H1 (cell line): ENCODE measurements at regions not wholly inside any gene's neighbourhood (a gene's known extent, or its start where the extent isn't known, plus 50 kb on each side); places are given as distances from the start of the nearest gene placed in this dataset.

Experiments
- CTCF ChIA-PET: fragments of 300-600 bp; sonication (Branson Sonifier 250); formaldehyde crosslinking; loops from one replicate; lab custom pipeline; 2021; ENCODE audit not compliant: partially characterized antibody; lab: Charles Lee
- POLR2A ChIA-PET: fragments of 300-600 bp; sonication (Branson Sonifier 250); formaldehyde crosslinking; loops from one replicate; lab custom pipeline; 2021; ENCODE audit warnings: inconsistent platforms; ENCODE audit not compliant: partially characterized antibody; lab: Charles Lee
- DNase-seq, 2 experiments: peaks; one replicate each; pipeline versions ENCODE4 v3.0.0 to v3.0.0-alpha.2; 2010 to 2022; ENCODE audit warnings: low spot score in 2 of 2, low read depth in 1 of 2, mixed read lengths in 1 of 2
- FAIRE-seq: peaks from 2 replicates; lab custom pipeline; 2011; peaks lifted over from hg19 to GRCh38; lab: Jason Lieb, UNC
- H2AFZ ChIP-seq: 2 replicates; pipeline ENCODE4 v1.8.1; 2012; ENCODE audit warnings: low read length, inconsistent platforms
- H2AK5ac ChIP-seq: 2 replicates; pipeline ENCODE4 v1.6.1; 2013; ENCODE audit warnings: low read depth, low read length
- H2BK120ac ChIP-seq: replicated peaks from 2 replicates; pipeline ENCODE3; 2013; ENCODE audit warnings: low read depth, low read length, inconsistent platforms
- H2BK12ac ChIP-seq: 2 replicates; pipeline ENCODE4 v1.6.1; 2013; ENCODE audit warnings: low read depth, low read length
- H2BK15ac ChIP-seq: 2 replicates; pipeline ENCODE4 v1.6.1; 2013; ENCODE audit warnings: low read length
- H2BK20ac ChIP-seq: 2 replicates; pipeline ENCODE4 v1.6.1; 2013; ENCODE audit warnings: low read length
- H2BK5ac ChIP-seq: 2 replicates; pipeline ENCODE4 v1.6.1; 2013; ENCODE audit warnings: low read depth, low read length
- H3K14ac ChIP-seq: 2 replicates; pipeline ENCODE4 v1.6.1; 2013; ENCODE audit warnings: inconsistent platforms; ENCODE audit not compliant: insufficient read length
- H3K18ac ChIP-seq: 2 replicates; pipeline ENCODE4 v1.6.1; 2013; ENCODE audit warnings: low read length; ENCODE audit errors: extremely low read depth
- H3K23ac ChIP-seq: 2 replicates; pipeline ENCODE4 v1.6.1; 2013; ENCODE audit warnings: inconsistent platforms; ENCODE audit not compliant: insufficient read length
- H3K23me2 ChIP-seq: 2 replicates; pipeline ENCODE4 v1.6.1; 2013; ENCODE audit warnings: low read depth, low read length
- H3K27ac ChIP-seq: 2 replicates; pipeline ENCODE4 v1.6.1; 2011; ENCODE audit warnings: low read depth, low read length, inconsistent platforms
- H3K27me3 ChIP-seq, 4 experiments: replicated peaks in 1 of 4; 1 replicate in 1 of 4; 2 replicates in 3 of 4; pipeline versions ENCODE4 v1.6.1 to v1.8.1; 2011 to 2013; ENCODE audit warnings: low read length in 3 of 4, mild to moderate bottlenecking in 3 of 4, inconsistent platforms in 2 of 4, mixed read lengths in 2 of 4, moderate library complexity in 1 of 4; ENCODE audit not compliant: control insufficient read depth in 3 of 4, insufficient read depth in 3 of 4; ENCODE audit errors: extremely low read depth in 1 of 4
- H3K36me3 ChIP-seq, 4 experiments: 2 replicates each; pipeline versions ENCODE4 v1.6.1 to v1.8.1; 2011 to 2013; ENCODE audit warnings: mild to moderate bottlenecking in 4 of 4, low read length in 3 of 4, moderate library complexity in 2 of 4, control low read depth in 1 of 4, inconsistent platforms in 1 of 4; ENCODE audit not compliant: insufficient read depth in 4 of 4, control insufficient read depth in 2 of 4
- H3K4ac ChIP-seq: replicated peaks from 2 replicates; pipeline ENCODE3; 2013; ENCODE audit warnings: low read length, low read depth, mixed read lengths, inconsistent platforms; ENCODE audit not compliant: insufficient read length
- H3K4me1 ChIP-seq, 4 experiments: replicated peaks in 1 of 4; 1 replicate in 1 of 4; 2 replicates in 3 of 4; pipeline versions ENCODE4 v1.6.1 to v1.8.1; 2011 to 2013; ENCODE audit warnings: low read length in 3 of 4, inconsistent platforms in 2 of 4, mixed read lengths in 1 of 4; ENCODE audit not compliant: insufficient read depth in 4 of 4, control insufficient read depth in 3 of 4
- H3K4me2 ChIP-seq, 2 experiments: 2 replicates each; pipeline versions ENCODE4 v1.6.1 to v1.8.1; 2011 to 2013; ENCODE audit warnings: low read depth in 2 of 2, low read length in 2 of 2, control low read depth in 1 of 2, inconsistent platforms in 1 of 2, mild to moderate bottlenecking in 1 of 2; ENCODE audit not compliant: insufficient read depth in 1 of 2
- H3K4me3 ChIP-seq, 4 experiments: fragments of 200-600, 300-600 bp in 1 of 4; sonication (generic), shearing (Covaris generic), sonication (Bioruptor Twin) in 1 of 4; 2 replicates each; pipeline versions ENCODE4 v1.5.1 to v1.8.1; 2011 to 2016; ENCODE audit warnings: low read length in 4 of 4, low read depth in 3 of 4, control low read depth in 2 of 4, inconsistent platforms in 2 of 4, mild to moderate bottlenecking in 2 of 4, mixed read lengths in 1 of 4, moderate library complexity in 1 of 4; ENCODE audit not compliant: insufficient read depth in 2 of 4; ENCODE audit errors: extremely low read depth in 1 of 4
- H3K56ac ChIP-seq: replicated peaks from 2 replicates; pipeline ENCODE3; 2013; ENCODE audit warnings: low read depth, mild to moderate bottlenecking, mixed read lengths, low read length, inconsistent platforms; ENCODE audit not compliant: insufficient read length
- H3K79me1 ChIP-seq: 2 replicates; pipeline ENCODE4 v1.6.1; 2013; ENCODE audit warnings: low read depth, low read length, control low read depth
- H3K79me2 ChIP-seq, 2 experiments: 2 replicates each; pipeline versions ENCODE4 v1.6.1 to v1.8.1; 2012 to 2013; ENCODE audit warnings: low read length in 2 of 2, mild to moderate bottlenecking in 2 of 2, inconsistent platforms in 1 of 2; ENCODE audit not compliant: insufficient read depth in 2 of 2, control insufficient read depth in 1 of 2
- H3K9ac ChIP-seq, 4 experiments: replicated peaks in 1 of 4; 1 replicate in 1 of 4; 2 replicates in 3 of 4; pipeline versions ENCODE4 v1.6.1 to v1.8.1; 2011 to 2013; ENCODE audit warnings: low read depth in 3 of 4, low read length in 3 of 4, control low read depth in 2 of 4, mild to moderate bottlenecking in 2 of 4, moderate library complexity in 2 of 4, inconsistent platforms in 1 of 4; ENCODE audit errors: extremely low read depth in 1 of 4
- H3K9me3 ChIP-seq, 2 experiments: 2 replicates each; pipeline versions ENCODE4 v1.6.1 to v1.8.1; 2012 to 2013; ENCODE audit warnings: mild to moderate bottlenecking in 2 of 2, moderate library complexity in 2 of 2, control low read depth in 1 of 2, inconsistent platforms in 1 of 2, low read depth in 1 of 2, low read length in 1 of 2, mixed read lengths in 1 of 2; ENCODE audit not compliant: insufficient read depth in 2 of 2
- H4K20me1 ChIP-seq, 2 experiments: replicated peaks in 1 of 2; 2 replicates each; pipeline versions ENCODE3 to v1.8.1; 2011 to 2013; ENCODE audit warnings: inconsistent platforms in 2 of 2, low read length in 2 of 2, mild to moderate bottlenecking in 1 of 2; ENCODE audit not compliant: insufficient read depth in 2 of 2, control insufficient read depth in 1 of 2
- H4K5ac ChIP-seq: 2 replicates; pipeline ENCODE4 v1.6.1; 2013; ENCODE audit warnings: low read length, low read depth, mixed read lengths, inconsistent platforms; ENCODE audit not compliant: insufficient read length
- H4K8ac ChIP-seq: 2 replicates; pipeline ENCODE4 v1.8.0; 2013; ENCODE audit warnings: mild to moderate bottlenecking, moderate library complexity, low read length, inconsistent platforms; ENCODE audit not compliant: insufficient read depth; ENCODE audit errors: extremely low read depth
- H4K91ac ChIP-seq: replicated peaks from 2 replicates; pipeline ENCODE3; 2013; ENCODE audit warnings: low read length, mixed read lengths, inconsistent platforms; ENCODE audit not compliant: insufficient read length
- GABPA ChIP-seq: IDR thresholded peaks from 2 replicates; pipeline ENCODE4 v1.6.1; 2011; ENCODE audit warnings: mild to moderate bottlenecking, low read length, moderate library complexity, borderline replicate concordance; ENCODE audit not compliant: insufficient read depth
- RAD21 ChIP-seq, 2 experiments: IDR thresholded peaks in 1 of 2; conservative IDR thresholded peaks in 1 of 2; 2 replicates each; pipeline ENCODE4 v1.6.1; 2011; ENCODE audit warnings: low read depth in 2 of 2, low read length in 2 of 2, improper control_type of control experiment in 1 of 2, inconsistent platforms in 1 of 2, mild to moderate bottlenecking in 1 of 2, moderate library complexity in 1 of 2
- WGBS, 2 experiments: shearing (Covaris generic) in 1 of 2; methylation state at CpG; one replicate each; pipeline versions ENCODE4 v1.1.6 to v1.1.7; 2013 to 2015; ENCODE audit warnings: low lambda C conversion rate in 2 of 2, mixed read lengths in 2 of 2, inconsistent platforms in 1 of 2, low coverage in 1 of 2, missing lambda C conversion rate in 1 of 2; ENCODE audit not compliant: insufficient replicate concordance in 2 of 2, insufficient coverage in 1 of 2, insufficient read length in 1 of 2; ENCODE audit errors: extremely low coverage in 1 of 2, missing lambda C conversion rate in 1 of 2; 5-methylcytosine and 5-hydroxymethylcytosine counted together
- TF ChIP-seq, protein P1 (sequence below), 3 experiments: IDR thresholded peaks; 1 replicate in 2 of 3; 2 replicates in 1 of 3; pipeline versions ENCODE4 v1.5.1 to v1.6.1; 2011; ENCODE audit warnings: low read length in 3 of 3, mild to moderate bottlenecking in 3 of 3, inconsistent platforms in 2 of 3, low read depth in 1 of 3, moderate library complexity in 1 of 3; ENCODE audit not compliant: insufficient read depth in 1 of 3; ENCODE audit errors: control extremely low read depth in 1 of 3

DNA sequence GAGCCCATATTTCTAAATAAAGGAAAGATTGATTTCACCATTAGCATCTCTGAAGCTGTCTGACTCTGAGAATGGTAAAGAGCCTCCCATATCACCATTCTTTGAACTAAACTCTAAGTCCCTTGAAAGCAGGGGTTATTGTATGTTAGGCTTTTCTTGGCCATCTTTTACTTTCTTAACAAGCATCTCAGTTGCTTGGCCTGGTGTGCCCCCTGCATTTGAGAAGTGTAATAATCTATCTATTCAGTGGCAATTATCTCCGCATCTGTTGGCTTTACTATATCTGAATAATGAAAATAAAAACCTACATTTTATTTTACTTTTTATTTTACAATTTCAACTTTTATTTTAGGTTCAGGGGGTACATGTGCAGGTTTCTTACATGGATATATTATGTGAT lies 128.3 kb upstream of the ARMCX2 start:
- Histone ChIP-seq H3K14ac (no peak overlapping the region), H4K20me1 (no peaks in the 10 kb centered on the region), H3K27me3 (no peaks in the 10 kb centered on the region), H3K36me3 (no peaks in the 10 kb centered on the region), H3K27ac (no peak overlapping the region), H3K23ac (no peak overlapping the region), H4K91ac (no peak overlapping the region), H3K4me2 (no peak overlapping the region), H2BK20ac (no peak overlapping the region), H3K9ac (no peak overlapping the region), H2BK15ac (no peak overlapping the region), H2BK120ac (no peak overlapping the region), H3K4me1 (no peaks in the 10 kb centered on the region), H3K56ac (no peak overlapping the region), H3K79me2 (no peaks in the 10 kb centered on the region), H3K23me2 (no peaks in the 10 kb centered on the region), H3K4me3 (no peak overlapping the region), H2BK5ac (no peak overlapping the region), H4K8ac (no peak overlapping the region), H3K79me1 (no peaks in the 10 kb centered on the region), H2AFZ (no peak overlapping the region), H2AK5ac (no peak overlapping the region), H3K9me3 (no peaks in the 10 kb centered on the region; a peak in 1 of 4 replicates), H3K4ac (no peak overlapping the region), H2BK12ac (no peak overlapping the region), H4K5ac (no peak overlapping the region), H3K18ac (no peak overlapping the region)
- FAIRE-seq (no peak), DNase-seq (no peak)
- ChIA-PET POLR2A (no interaction called here), CTCF (interaction anchor here (1.4 kb wide), 1 partner anchor 192 kb away, joined by 3 read pairs; no protein-coding TSS in a partner anchor)
- peak; percentile 56 for TF ChIP-seq RAD21 (IDR thresholded peaks at IDR 0.05 in 1 of 2, conservative IDR thresholded peaks at IDR 0.05 in 1 of 2; ENCODE audit: low read depth in 2 of 2, low read length in 2 of 2)
- TF ChIP-seq GABPA, result no peak
- TF ChIP-seq, protein P1, sequence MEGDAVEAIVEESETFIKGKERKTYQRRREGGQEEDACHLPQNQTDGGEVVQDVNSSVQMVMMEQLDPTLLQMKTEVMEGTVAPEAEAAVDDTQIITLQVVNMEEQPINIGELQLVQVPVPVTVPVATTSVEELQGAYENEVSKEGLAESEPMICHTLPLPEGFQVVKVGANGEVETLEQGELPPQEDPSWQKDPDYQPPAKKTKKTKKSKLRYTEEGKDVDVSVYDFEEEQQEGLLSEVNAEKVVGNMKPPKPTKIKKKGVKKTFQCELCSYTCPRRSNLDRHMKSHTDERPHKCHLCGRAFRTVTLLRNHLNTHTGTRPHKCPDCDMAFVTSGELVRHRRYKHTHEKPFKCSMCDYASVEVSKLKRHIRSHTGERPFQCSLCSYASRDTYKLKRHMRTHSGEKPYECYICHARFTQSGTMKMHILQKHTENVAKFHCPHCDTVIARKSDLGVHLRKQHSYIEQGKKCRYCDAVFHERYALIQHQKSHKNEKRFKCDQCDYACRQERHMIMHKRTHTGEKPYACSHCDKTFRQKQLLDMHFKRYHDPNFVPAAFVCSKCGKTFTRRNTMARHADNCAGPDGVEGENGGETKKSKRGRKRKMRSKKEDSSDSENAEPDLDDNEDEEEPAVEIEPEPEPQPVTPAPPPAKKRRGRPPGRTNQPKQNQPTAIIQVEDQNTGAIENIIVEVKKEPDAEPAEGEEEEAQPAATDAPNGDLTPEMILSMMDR (IDR thresholded peaks at IDR 0.05; ENCODE audit: control extremely low read depth in 1 of 3, insufficient read depth in 1 of 3, low read depth in 1 of 3, low read length in 3 of 3), result peak in 1 of 3 experiments; percentile 16; a peak in 1 of 4 replicates
- WGBS, 2 experiments, result 100% methylated on average over 1 of the region's 1 CpG; no CpG with 5 or more reads in 1 of the 2 experiments
